HuH-7 (cell line): ENCODE measurements at regions not wholly inside any gene's neighbourhood (a gene's known extent, or its start where the extent isn't known, plus 50 kb on each side); places are given as distances from the start of the nearest gene placed in this dataset.

Experiments used
- DNase-seq: peaks from one replicate; pipeline ENCODE4 v3.0.0; 2011; ENCODE audit warnings: low spot score

DNA sequence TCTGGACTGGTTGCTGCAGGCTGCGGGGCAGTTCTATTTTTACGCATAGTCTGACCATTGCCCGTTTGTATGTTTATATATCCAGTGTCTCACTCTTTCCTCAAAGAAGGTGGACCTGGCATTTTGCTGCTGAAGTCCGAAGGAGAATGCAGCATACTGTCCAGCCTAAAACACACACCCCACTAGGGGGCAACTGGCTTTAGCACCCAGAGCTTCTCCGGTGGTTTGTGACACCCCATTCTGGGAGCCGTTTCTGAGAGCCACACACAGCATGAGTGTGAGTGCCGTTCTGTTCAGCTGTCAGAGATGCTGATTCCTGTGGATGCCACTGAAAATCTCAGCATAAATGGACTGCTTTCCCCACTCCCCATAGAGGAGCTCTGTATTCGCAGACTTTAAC lies 290.5 kb upstream of the TAS2R1 start:
- no peak for DNase-seq

DNA sequence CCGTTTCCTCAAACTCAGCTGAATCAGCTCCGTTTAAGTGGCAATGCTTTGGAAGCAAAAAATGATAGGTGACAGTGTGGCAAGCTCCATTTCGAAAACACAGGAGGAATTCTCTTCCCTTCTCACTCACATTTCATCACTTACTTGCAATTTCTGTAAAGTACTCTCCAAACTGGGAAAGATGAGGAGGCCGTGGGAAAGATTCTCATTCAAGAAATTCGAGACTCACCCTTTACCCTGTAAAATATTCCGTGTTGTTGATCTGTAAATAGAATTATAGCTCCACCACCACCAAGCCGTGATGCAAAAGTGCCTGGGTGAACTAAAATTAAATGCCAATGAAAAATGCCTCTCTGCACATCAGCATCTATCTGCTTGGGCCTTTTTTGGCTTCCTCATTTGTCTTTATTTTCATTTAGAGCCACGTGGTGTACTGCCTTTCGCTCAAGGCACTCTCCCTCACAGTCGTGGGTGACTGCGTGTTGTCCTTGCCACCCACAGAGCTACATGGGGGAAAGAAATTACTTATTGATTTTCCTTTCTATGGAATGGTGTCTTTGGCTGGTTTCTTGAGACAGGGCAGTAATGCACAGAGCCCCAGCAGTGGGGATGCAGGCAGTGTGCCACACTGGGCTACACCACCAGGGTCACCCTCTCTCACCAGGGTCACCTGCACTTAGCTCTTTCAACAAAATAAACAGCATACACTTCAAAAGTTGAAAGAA lies 289.3 kb upstream of the TAS2R1 start:
- DNase-seq: no peak

DNA sequence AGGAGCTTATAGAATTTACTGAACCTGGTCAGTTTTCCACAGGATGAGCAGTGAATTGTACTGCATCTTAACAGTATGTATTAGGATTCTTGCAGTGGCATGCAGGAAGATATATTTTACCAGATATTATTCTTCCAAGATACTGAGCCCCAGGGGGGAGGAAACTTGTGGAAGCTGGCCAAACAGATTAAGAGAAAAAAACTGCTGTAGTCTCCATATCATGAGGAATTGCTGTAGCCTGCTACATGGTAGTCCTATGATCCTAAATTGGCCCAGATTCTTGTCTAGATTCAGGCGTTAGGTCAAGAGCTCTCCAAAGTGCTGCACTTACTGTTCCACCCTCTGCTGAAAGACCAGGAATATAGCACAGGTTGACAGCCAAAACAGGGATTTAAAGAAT lies 275.5 kb upstream of the TAS2R1 start:
- DNase-seq: no peak

DNA sequence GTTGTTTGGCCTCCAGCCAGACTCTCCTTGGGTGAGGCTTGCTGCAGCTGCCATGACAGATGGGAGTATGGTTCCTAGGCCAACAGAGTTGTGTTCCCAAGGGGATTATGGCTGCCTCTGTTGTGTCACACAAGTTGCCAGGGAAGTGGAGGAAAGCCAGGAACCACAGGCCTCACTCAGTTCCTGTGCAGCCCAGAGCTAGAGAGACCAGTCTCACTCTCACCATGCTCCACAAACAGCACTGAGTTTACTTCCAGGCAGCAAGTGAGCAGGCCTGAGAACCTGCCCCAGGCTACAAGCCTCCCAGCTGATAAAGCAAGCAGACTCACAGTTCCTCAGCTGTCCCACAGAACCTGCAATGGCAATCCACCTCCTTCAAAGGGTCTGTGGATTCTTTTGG lies 273.6 kb upstream of the TAS2R1 start:
- DNase-seq: no peak

DNA sequence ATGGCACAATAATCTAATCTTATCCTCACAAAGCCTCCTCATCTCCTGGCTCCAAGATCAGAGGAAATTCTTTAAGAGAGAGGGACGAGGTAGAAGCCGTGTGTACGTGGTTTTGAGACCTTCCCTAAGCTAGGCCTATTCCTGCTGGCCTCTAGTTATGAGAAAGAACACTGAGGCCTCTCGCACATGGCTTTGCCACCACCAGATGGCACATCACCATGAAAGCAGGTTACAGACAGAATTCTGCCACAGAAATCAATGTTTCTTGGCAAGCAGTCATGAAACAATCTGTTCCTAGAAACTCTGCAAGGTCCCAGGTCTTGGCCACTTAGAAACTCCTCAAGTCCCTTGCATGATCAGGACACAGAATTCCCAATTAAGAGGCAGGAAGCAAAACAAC lies 268.2 kb upstream of the TAS2R1 start:
- DNase-seq: no peak

DNA sequence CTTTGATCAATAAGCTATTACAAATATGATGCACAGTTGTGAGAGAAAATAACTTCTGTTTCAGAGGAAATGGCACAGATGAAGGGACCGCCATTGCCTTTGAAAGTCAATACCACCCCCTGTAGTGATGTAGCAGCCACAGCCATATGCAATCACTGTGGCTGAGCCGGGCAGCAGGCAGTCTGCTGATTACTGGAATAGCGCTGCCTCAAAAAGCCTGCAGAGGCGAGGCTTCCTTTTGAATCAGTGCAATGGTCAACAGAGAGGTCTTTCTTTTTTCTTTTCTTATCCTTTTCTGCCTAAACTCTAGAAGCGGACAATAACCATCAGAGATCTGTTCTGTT lies 265.1 kb upstream of the TAS2R1 start:
- DNase-seq: no peak

DNA sequence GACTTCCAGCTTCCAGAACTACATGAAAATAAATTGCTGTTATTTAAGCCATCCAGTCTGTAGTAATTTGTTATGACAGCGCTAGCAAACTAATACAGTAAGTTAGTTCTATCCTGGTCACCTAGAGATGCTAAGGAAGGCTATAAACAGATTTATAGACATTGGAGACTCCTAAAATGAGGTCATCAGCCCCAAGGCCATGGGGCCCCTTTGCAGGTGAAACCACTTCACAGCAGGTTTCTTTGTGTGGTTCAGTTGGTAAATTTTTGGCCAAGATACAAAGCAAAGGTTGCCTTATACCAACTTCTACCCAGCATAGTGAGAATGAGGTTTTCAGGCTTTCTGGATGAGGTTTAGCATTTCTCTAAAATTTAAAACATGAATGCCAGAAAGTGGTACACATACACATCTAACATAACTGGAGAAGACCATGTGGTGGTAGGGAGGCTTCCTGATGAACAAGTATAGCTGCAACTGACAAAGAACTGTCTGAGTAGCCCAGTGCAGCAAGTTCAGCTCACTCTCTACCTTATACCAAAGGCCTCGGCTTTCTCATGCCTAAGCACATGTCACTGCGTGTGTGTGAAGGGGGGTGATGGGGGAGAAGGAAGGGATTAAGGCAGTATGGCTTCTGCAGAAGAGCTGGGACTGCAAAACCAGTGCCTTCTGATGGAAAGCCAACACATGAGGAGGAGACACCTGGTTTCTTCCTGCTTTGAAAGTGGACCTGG lies 264.6 kb upstream of the TAS2R1 start:
- DNase-seq: no peak

DNA sequence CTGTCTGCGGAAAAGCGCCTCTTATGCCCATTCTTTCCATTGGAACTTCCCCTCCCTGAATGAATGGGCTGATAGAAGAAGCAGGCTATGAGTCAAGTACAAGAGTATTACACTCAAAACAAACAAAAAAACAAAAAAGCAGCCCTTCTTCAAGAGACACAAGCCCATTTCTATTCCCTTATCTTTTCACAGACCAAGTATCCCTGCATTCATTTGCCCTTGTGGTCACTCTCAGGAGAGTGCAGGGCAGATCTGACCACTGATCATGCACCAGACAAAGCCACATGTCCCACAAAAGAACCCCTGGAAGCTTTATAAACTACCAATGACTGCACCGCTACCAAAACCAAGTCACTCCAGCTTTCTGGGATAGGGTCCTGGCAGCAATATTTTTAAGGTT lies 262.5 kb upstream of the TAS2R1 start:
- DNase-seq: no peak

DNA sequence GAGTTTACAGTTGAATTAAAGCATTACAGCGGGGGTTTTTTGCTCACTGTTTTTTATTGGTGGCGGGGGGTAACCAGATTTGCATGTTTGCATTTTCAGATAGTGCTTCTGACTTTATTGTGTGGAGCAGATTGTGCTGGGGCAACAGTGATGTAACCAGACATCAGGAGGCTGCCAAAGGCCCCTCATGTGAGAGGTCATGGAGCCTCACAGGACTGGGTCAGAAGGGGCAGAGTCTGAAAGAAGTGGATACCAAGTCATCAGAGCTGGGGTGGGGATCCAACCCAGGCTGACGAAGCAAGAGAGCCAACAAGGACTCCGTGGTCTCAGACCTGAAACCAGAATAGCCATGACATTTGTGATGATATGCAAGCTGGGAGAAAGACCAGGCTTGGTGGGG lies 259.4 kb upstream of the TAS2R1 start:
- DNase-seq: no peak

DNA sequence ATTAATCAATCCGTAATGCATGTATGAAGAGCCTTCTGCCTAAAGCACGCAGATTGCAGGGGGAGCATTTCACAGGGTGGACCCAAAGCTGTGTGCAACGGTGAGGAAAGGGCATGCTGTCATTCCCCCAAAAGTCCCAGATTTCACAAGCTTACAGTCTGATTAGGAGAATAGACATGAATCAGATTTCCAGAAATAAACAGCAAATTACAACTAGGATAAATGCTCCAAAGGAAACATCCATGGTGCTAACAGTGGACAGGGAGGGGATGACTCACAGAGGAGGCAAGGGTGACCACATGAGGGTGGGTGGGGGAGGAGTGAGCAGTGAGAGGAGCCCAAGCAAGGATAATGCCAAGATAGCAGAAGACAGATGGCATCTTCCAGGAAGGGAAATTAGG lies 258.4 kb upstream of the TAS2R1 start:
- no peak for DNase-seq

DNA sequence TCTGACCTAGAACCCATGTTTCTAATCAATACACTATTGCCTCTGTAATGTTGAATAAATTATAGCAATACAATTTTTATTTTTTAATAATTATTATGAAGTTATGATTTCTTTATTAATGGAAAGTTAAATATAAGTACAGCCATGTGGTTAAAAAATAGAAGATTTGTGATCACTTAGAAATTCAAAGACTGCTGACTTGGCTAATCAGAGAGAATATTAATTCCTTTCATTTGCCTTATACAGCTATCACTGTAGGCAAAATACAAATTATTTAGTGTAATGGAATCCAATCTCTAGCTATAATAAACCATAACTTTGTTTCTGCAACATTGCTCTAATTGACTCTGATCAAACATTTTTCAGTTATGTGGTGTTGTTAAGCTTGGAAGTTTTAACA lies 255.0 kb upstream of the TAS2R1 start:
- no peak for DNase-seq

DNA sequence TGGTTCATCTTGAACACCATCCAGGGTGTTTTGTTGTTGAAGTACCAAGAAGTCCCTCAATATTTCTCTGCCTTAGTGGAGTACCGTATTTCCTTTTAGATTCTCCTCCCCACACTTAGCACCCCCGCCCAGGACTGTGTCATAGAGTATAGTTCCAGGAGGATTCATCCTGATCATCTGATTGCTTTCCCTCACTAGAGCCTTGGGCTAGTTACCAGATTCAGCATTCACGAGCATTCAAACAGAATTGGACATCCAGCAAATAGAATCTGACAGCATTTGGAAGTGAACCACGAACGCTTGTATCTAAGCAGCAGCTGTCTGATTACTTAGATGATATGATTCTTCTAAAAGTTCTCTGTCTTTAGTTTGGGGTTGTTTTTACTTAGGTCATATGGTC lies 248.1 kb upstream of the TAS2R1 start:
- DNase-seq: no peak

DNA sequence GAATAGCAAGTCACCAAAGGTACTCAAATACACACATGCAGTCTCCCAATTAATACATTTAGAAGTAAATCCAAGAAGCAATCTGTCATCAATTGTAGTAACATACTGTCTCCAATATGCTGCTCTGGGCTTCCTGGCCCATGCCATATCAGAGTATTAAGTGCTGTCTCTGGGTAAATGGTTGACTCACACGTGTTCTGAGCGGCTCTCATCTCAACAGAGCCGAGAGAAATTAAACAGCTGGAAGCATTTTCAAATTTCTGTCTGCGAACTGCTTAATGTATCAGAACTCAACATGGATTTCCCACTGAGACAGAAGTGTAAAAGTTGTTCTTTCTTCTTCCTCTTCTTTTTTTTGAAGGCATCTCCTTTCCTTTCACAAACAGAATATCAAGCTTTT lies 247.3 kb upstream of the TAS2R1 start:
- no peak for DNase-seq

DNA sequence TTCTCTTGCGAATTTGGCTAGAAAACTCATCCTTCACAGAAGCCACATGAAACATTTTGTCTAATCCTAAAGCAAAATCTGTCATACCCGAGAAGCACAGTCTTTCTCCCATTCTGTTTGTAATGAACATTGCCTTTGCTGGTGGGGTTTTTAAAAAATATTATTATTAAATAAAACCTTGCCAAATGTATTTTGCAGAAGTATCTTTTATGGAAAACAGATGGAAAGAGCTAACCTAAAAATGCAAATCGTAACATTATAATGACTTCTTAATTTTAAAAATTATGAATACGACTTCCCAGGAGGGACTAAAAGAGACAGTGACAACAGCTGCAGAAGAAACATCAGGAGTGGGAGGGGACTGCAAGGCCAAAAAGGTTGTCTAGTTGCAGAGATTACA lies 246.3 kb upstream of the TAS2R1 start:
- no peak for DNase-seq

DNA sequence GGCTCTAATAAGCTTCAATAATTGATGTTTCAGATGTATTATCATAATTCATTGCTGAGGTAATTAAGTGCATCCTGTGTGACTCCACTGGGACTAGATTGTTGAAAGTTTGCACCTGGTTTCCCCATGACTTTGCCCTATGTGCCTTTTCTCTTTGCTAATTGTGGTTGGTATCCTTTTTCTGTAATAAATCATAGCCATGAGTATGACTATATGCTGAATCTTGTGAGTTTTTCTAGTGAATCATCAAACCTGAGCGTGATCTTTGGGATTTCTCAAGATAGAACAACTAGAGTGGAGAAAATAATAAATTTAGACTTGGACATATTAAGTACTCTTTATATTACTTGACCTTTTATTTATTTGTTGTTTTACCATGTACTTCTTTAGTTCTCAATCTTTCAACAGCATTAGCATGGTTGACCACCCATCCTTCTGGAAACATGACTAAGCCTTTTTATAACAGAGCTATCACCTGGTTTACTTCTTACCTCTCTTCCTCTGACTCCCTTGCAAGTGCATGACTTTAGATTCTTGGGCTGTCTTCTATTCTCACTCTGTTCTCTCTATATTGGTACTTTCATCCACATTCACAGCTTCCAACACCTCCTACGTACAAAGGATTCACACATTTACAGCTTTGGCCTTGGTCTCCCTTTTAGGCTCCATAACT lies 239.6 kb upstream of the TAS2R1 start:
- no peak for DNase-seq

DNA sequence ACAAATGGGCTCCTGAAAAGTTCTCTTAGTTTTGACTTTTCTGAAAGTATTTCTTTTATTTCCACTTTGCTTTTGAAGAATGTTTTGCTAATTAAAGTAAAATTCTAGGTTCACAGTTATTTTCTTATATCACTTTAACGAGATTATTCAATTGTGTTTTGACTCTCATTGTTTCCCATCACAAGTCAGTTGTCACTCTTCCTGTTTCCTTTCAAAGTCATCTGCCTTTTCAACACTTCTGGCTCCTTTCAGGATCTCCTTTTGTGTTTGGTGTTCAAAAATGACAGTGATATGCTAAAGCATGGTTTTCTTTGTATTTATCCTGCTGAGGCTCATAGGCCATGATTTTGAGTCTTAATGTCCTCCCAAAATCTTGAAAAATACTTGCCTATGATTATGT lies 235.4 kb upstream of the TAS2R1 start:
- no peak for DNase-seq

DNA sequence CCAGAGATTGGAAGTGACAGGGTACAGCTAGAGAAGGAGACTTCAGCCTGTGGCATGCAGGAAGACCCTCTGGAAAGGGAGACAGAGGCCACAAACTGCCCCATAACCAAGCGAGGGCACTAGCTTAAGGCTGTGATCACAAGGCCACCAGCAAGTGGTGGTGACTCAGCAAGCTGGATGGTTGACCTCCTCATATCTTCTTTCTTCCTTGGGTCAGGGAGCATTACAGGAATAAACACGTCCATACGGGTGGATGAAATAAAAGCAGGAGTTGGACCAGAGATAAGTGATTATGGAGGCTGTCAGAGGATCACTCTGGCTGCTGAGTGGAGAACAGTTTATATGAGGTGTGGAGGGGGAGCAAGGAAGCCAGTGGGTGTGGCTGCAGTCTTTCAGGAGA lies 234.6 kb upstream of the TAS2R1 start:
- no peak for DNase-seq

DNA sequence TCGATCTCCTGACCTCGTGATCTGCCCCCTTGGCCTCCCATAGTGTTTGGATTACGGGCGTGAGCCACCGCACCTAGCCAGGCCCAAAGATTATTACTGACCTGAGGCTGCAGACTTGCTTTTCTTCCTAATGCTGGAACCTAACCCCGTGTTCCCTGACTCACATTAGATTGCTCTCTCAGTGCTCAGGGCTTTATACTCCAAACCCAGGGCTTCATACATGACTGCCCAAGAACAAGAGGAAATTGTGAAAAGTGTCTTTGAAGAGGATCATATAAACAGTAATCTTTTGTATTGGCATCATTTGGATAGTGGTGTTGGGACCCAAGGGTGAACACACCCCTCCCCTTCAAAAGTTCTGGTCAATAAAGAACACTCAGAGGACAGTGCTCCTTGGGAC lies 233.3 kb upstream of the TAS2R1 start:
- no peak for DNase-seq

DNA sequence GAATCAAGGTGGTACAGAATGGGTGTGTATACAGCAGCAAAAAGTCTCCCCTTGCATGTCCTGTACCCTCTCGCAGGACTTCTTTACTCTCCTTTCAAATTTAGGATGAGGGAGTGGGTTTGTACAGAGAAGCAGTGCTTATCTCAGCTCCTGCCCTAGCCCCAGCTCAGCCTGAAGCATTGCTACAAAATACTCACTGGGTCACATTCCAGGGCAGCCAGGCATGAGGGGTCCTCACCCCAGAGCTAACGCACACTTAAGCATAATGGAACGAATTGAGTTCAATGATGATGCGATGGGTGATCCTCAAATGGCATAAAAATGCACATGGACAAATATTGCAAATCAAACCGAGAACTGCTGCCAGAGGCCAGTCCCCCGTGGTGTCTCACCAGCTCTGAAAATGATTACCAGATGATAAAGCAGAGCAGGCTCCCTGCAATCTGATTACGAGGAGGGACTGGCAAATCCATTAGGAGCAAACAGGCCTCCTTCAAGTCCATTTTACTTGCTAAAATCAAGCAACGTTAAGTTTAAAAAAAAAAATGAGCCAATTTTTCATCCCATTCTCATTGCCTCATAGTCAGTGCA lies 231.6 kb upstream of the TAS2R1 start:
- DNase-seq: no peak

DNA sequence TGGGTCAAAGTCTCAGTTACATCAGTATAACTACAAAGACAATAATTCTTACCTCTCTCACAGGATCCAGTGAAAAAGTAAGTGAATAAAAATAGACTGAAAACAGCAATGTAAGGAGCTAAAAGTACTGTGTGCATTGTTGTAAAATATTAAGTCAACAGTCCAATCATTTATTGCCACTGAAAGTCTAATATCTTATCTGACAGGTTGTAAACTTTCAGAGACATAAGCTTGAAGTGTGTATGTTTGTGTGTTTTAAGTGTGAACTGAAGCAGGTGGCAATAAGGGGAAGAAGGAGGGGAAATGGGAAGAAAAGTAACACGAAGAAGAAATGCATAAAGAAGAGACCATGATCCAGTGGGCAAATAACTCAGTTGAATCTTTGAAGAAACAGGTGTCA lies 229.7 kb upstream of the TAS2R1 start:
- DNase-seq: no peak

DNA sequence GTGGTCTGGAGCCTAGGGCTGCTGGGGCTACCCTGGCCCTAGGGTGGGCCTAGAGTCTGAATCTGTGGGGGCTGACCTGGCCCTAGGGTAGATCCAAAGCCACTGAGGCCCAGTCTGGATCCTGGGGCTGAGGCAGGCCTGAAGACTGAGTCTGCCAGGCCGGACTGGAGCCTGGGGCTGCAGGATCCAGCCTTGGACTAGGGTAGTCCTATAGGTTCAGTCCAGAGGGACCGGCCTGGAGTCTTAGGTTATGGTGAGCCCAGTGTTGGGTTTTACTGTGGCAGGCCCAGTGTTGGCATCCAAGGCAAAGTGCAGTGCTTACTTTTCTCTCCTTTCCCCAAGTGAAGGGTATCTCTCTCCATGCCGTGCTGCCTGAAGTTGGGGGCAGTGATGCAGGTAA lies 227.9 kb upstream of the TAS2R1 start:
- no peak for DNase-seq

DNA sequence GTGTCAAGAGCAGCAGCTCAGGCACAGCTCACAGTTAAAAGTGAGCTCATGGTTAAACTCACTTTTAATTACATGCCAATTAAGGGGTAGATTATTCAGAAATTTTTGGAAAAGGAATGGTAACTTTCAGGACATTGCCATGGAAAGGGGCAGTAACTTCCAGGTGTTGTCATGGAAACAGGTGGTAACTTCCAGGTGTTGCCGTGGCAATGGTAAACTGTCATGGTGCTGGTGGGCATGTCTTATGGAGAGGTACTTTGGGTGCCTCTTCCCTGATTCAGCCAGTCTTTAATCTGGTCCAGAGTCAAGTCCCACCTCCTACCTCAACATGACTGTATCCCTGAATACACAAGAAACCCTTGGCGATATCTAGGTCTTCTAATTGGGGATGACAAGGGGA lies 223.2 kb upstream of the TAS2R1 start:
- no peak for DNase-seq

DNA sequence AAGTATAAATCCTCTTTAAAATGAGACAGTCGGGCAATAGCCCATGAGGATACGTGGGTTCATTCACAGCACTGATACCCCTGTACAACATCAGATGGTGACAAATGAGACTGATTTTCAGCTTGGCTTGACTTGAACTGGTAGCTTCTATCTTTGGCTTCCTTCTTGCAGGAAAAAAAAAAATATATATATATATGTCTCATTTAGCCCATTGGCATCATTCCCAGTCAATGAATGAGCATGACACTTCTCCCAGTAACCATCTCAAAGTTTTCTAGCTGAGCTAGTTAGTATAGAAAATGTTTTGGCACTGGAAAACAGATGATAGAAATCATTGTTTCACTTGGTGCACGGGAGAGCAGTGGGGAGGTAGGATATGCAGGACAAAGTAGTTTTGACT lies 222.5 kb upstream of the TAS2R1 start:
- DNase-seq: no peak
